Lower leg skin (tissue), 3 donors: ENCODE measurements at regions not wholly inside any gene's neighbourhood (a gene's known extent, or its start where the extent isn't known, plus 50 kb on each side); places are given as distances from the start of the nearest gene placed in this dataset.
"Not testable (repeated sequence)": the region's sequence is repeated elsewhere in the genome, so short reads cannot be mapped to it uniquely, and the experiment has no call there.

Source experiments
- POLR2A ChIP-seq, 2 donors: fragments of 450-650 bp; IDR thresholded peaks; one replicate each; pipeline ENCODE4 v1.6.1; 2016 to 2017; ENCODE audit warnings: antibody characterized with exemption in 2 of 2, mild to moderate bottlenecking in 1 of 2, moderate library complexity in 1 of 2
- TF ChIP-seq, protein P1 (sequence below), 3 donors: fragments of 450-650 bp; IDR thresholded peaks; one replicate each; pipeline ENCODE4 v1.5.1; 2016; ENCODE audit warnings: antibody characterized with exemption in 3 of 3, mild to moderate bottlenecking in 3 of 3, moderate library complexity in 2 of 3

DNA sequence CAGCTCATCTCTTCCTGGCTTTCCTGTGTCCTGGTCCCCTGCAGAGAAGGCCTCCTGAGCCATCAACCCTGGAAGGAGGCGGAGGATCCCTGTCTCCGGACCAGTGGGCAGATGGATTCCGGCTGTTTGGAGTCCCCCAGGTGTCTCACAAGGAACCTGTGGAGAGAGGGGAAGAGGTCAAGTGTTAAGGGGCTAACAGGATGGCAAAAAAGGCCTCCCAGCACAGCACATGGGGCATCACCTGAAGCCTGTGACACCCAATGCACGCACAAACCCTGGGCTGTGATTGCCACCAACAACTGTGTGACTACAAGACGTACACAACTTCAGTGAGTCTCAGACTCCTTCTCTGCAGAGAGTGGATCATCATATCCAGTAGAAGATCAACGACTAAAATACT lies 107.5 kb downstream of the TUBA3C start:
- TF ChIP-seq POLR2A (IDR thresholded peaks at IDR 0.05), result not testable (repeated sequence)
- TF ChIP-seq, protein P1, sequence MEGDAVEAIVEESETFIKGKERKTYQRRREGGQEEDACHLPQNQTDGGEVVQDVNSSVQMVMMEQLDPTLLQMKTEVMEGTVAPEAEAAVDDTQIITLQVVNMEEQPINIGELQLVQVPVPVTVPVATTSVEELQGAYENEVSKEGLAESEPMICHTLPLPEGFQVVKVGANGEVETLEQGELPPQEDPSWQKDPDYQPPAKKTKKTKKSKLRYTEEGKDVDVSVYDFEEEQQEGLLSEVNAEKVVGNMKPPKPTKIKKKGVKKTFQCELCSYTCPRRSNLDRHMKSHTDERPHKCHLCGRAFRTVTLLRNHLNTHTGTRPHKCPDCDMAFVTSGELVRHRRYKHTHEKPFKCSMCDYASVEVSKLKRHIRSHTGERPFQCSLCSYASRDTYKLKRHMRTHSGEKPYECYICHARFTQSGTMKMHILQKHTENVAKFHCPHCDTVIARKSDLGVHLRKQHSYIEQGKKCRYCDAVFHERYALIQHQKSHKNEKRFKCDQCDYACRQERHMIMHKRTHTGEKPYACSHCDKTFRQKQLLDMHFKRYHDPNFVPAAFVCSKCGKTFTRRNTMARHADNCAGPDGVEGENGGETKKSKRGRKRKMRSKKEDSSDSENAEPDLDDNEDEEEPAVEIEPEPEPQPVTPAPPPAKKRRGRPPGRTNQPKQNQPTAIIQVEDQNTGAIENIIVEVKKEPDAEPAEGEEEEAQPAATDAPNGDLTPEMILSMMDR (IDR thresholded peaks at IDR 0.05), result not testable (repeated sequence)
